CD14-positive monocyte (primary cell): ENCODE measurements at regions not wholly inside any gene's neighbourhood (a gene's known extent, or its start where the extent isn't known, plus 50 kb on each side); places are given as distances from the start of the nearest gene placed in this dataset.

Experiments used
- DNase-seq, 3 donors: peaks; one replicate each; pipeline ENCODE4 v3.0.0-alpha.2; 2011 to 2022
- H2AFZ ChIP-seq: 2 replicates; pipeline ENCODE4 v1.6.0; 2012; ENCODE audit warnings: mild to moderate bottlenecking, low read depth, low read length, inconsistent platforms; ENCODE audit not compliant: insufficient read depth, poor library complexity, severe bottlenecking
- H3K27ac ChIP-seq, 2 donors: 1 replicate in 1 of 2; 2 replicates in 1 of 2; pipeline ENCODE4 v1.5.1; 2012 to 2013; ENCODE audit warnings: low read length in 2 of 2, control low read depth in 1 of 2, inconsistent platforms in 1 of 2, low read depth in 1 of 2, mild to moderate bottlenecking in 1 of 2
- H3K27me3 ChIP-seq, 2 donors: one replicate each; pipeline versions ENCODE4 v1.6.0 to v1.6.1; 2011 to 2013; ENCODE audit warnings: low read length in 2 of 2; ENCODE audit not compliant: control insufficient read depth in 2 of 2, insufficient read depth in 2 of 2
- H3K36me3 ChIP-seq, 2 donors: replicated peaks in 1 of 2; 1 replicate in 1 of 2; 2 replicates in 1 of 2; pipeline versions ENCODE4 v1.5.1 to v1.6.1; 2012 to 2013; ENCODE audit warnings: low read length in 2 of 2, control low read depth in 1 of 2, inconsistent platforms in 1 of 2, mild to moderate bottlenecking in 1 of 2; ENCODE audit not compliant: insufficient read depth in 2 of 2, control insufficient read depth in 1 of 2
- H3K4me1 ChIP-seq, 2 donors: 1 replicate in 1 of 2; 2 replicates in 1 of 2; pipeline versions ENCODE4 v1.5.1 to v1.6.1; 2012 to 2013; ENCODE audit warnings: low read length in 2 of 2, control low read depth in 1 of 2, inconsistent platforms in 1 of 2, mild to moderate bottlenecking in 1 of 2, moderate library complexity in 1 of 2; ENCODE audit not compliant: insufficient read depth in 2 of 2, control insufficient read depth in 1 of 2
- H3K4me2 ChIP-seq: replicated peaks from 2 replicates; pipeline ENCODE3; 2012; ENCODE audit warnings: low read length, moderate library complexity, mild to moderate bottlenecking; ENCODE audit not compliant: poor library complexity, severe bottlenecking; ENCODE audit errors: extremely low read depth
- H3K4me3 ChIP-seq, 3 experiments: fragments of 200-600 bp in 1 of 3; sonication (generic) in 1 of 3; replicated peaks in 1 of 3; 1 replicate in 2 of 3; 2 replicates in 1 of 3; pipeline ENCODE4 v1.5.1; 2011 to 2013; ENCODE audit warnings: low read length in 3 of 3, mild to moderate bottlenecking in 3 of 3, control low read depth in 2 of 3, low read depth in 2 of 3, inconsistent platforms in 1 of 3, moderate library complexity in 1 of 3
- H3K79me2 ChIP-seq: 2 replicates; pipeline ENCODE4 v1.6.0; 2012; ENCODE audit warnings: mild to moderate bottlenecking, control low read depth, inconsistent platforms, low read length, moderate library complexity; ENCODE audit not compliant: insufficient read depth
- H3K9ac ChIP-seq: 2 replicates; pipeline ENCODE4 v1.6.0; 2017; ENCODE audit warnings: low read length, mild to moderate bottlenecking; ENCODE audit not compliant: insufficient read depth, poor library complexity, severe bottlenecking
- H3K9me3 ChIP-seq, 2 donors: replicated peaks in 1 of 2; 1 replicate in 1 of 2; 2 replicates in 1 of 2; pipeline versions ENCODE4 v1.5.1 to v1.6.1; 2012 to 2013; ENCODE audit warnings: low read length in 2 of 2, control low read depth in 1 of 2; ENCODE audit not compliant: control insufficient read depth in 1 of 2, insufficient read depth in 1 of 2
- H4K20me1 ChIP-seq: 2 replicates; pipeline ENCODE4 v1.6.0; 2012; ENCODE audit warnings: mild to moderate bottlenecking, low read length, control low read depth, moderate library complexity; ENCODE audit not compliant: insufficient read depth
- H3K27ac Mint-ChIP-seq, 7 donors: one replicate each; pipeline ENCODE4 v1.8.0; 2020; ENCODE audit warnings: mild to moderate bottlenecking in 7 of 7, mixed read lengths in 7 of 7, moderate library complexity in 6 of 7, inconsistent platforms in 2 of 7
- H3K27me3 Mint-ChIP-seq, 3 donors: one replicate each; pipeline ENCODE4 v1.8.0; 2021 to 2022; ENCODE audit warnings: low read depth in 3 of 3, mild to moderate bottlenecking in 3 of 3, mixed read lengths in 3 of 3, moderate library complexity in 3 of 3, inconsistent platforms in 1 of 3
- H3K36me3 Mint-ChIP-seq, 2 donors: one replicate each; pipeline ENCODE4 v1.8.0; 2020; ENCODE audit warnings: mixed read lengths in 2 of 2, inconsistent platforms in 1 of 2, mild to moderate bottlenecking in 1 of 2
- H3K4me1 Mint-ChIP-seq: one replicate; pipeline ENCODE4 v1.8.0; 2020; ENCODE audit warnings: mild to moderate bottlenecking, mixed read lengths
- H3K4me3 Mint-ChIP-seq, 2 donors: one replicate each; pipeline ENCODE4 v1.8.0; 2020; ENCODE audit warnings: mild to moderate bottlenecking in 2 of 2, mixed read lengths in 2 of 2, moderate library complexity in 1 of 2
- H3K9me3 Mint-ChIP-seq, 7 donors: one replicate each; pipeline ENCODE4 v1.8.0; 2020 to 2022; ENCODE audit warnings: mixed read lengths in 7 of 7, mild to moderate bottlenecking in 6 of 7, moderate library complexity in 6 of 7, inconsistent platforms in 2 of 7
- whole genome bisulfite sequencing: methylation state at CpG from one replicate; pipeline ENCODE4 v1.1.5; 2013; ENCODE audit warnings: missing lambda C conversion rate; ENCODE audit not compliant: insufficient coverage; 5-methylcytosine and 5-hydroxymethylcytosine counted together
- intact Hi-C, 2 donors: fragments of 100-400 bp; cut with micrococcal nuclease; formaldehyde crosslinking; loops; one replicate each; pipeline versions ENCODE4 v1.15.0 to v1.15.1; 2023
- TF ChIP-seq, protein P1 (sequence below): fragments of 200-600 bp; IDR thresholded peaks from one replicate; pipeline ENCODE4 v1.8.0; 2022; ENCODE audit warnings: antibody characterized with exemption, mild to moderate bottlenecking

GRCh38 chr6:66328200-66328599 is 621.2 kb upstream of the EYS start:
- Mint-ChIP-seq H3K4me3 (no peak overlapping the region), H3K36me3 (no peaks in the 10 kb centered on the region), H3K4me1 (no peaks in the 10 kb centered on the region), H3K27ac (no peak overlapping the region), H3K27me3 (peaks cover 0 to 2% (median 0%) of the 10 kb centered on the region in 3 donors), H3K9me3 (peaks cover 0 to 13% (median 0%) of the 10 kb centered on the region in 7 donors)
- Histone ChIP-seq H3K27me3 (no peaks in the 10 kb centered on the region), H3K9ac (no peak overlapping the region), H3K4me1 (no peaks in the 10 kb centered on the region), H3K36me3 (no peaks in the 10 kb centered on the region), H3K27ac (no peak overlapping the region), H3K79me2 (no peaks in the 10 kb centered on the region), H3K4me3 (no peak overlapping the region), H4K20me1 (no peaks in the 10 kb centered on the region), H3K4me2 (no peak overlapping the region), H3K9me3 (peaks cover 0 to 15% of the 10 kb centered on the region in 2 donors), H2AFZ (no peak overlapping the region)
- no peak for DNase-seq
- 83% methylated on average over 1 of the region's 3 CpGs for WGBS
- TF ChIP-seq, protein P1, sequence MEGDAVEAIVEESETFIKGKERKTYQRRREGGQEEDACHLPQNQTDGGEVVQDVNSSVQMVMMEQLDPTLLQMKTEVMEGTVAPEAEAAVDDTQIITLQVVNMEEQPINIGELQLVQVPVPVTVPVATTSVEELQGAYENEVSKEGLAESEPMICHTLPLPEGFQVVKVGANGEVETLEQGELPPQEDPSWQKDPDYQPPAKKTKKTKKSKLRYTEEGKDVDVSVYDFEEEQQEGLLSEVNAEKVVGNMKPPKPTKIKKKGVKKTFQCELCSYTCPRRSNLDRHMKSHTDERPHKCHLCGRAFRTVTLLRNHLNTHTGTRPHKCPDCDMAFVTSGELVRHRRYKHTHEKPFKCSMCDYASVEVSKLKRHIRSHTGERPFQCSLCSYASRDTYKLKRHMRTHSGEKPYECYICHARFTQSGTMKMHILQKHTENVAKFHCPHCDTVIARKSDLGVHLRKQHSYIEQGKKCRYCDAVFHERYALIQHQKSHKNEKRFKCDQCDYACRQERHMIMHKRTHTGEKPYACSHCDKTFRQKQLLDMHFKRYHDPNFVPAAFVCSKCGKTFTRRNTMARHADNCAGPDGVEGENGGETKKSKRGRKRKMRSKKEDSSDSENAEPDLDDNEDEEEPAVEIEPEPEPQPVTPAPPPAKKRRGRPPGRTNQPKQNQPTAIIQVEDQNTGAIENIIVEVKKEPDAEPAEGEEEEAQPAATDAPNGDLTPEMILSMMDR: no peak
- intact Hi-C loops: no loop called here

DNA sequence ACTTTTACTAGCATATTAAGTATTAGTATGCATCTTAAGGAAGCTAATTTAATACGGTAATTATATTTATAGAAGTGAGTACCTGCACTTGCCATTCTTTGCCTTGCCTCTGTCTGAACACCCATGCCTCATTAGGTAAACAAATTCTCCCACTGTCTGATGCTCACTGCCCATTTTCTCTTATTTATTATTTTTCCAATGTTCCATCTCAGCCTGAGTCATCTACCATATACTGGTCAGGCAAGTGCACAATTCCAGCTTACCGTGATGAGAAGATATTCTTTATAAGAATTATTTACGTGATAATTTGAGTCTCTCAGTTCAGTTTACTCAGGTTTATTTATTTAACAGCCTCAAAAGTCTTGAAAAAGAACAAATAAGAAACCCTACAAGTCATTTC is 619.2 kb upstream of the EYS start:
- no peaks in the 10 kb centered on the region for H3K36me3 Mint-ChIP-seq
- H3K27me3 Mint-ChIP-seq: peaks cover 0 to 2% (median 0%) of the 10 kb centered on the region in 3 donors
- TF ChIP-seq, protein P1: no peak
- H3K9ac ChIP-seq: no peak overlapping the region
- H3K9me3 ChIP-seq: peaks cover 5 to 13% of the 10 kb centered on the region in 2 donors
- intact Hi-C loops: no loop called here
- H2AFZ ChIP-seq: no peak overlapping the region
- no peak for DNase-seq
- no peaks in the 10 kb centered on the region for H3K36me3 ChIP-seq
- no CpG with 5 or more reads among the region's 3 CpGs for WGBS
- no peak overlapping the region for H3K27ac ChIP-seq
- no peak overlapping the region for H3K4me3 Mint-ChIP-seq
- peaks cover 0 to 9% (median 0%) of the 10 kb centered on the region in 7 donors for H3K9me3 Mint-ChIP-seq
- H3K4me1 ChIP-seq: no peaks in the 10 kb centered on the region
- no peaks in the 10 kb centered on the region for H3K4me1 Mint-ChIP-seq
- no peak overlapping the region for H3K27ac Mint-ChIP-seq
- no peaks in the 10 kb centered on the region for H4K20me1 ChIP-seq
- no peaks in the 10 kb centered on the region for H3K79me2 ChIP-seq
- no peaks in the 10 kb centered on the region for H3K27me3 ChIP-seq
- no peak overlapping the region for H3K4me3 ChIP-seq
- H3K4me2 ChIP-seq: no peak overlapping the region
